OCI-LY1 (cell line): ENCODE measurements at regions not wholly inside any gene's neighbourhood (a gene's known extent, or its start where the extent isn't known, plus 50 kb on each side); places are given as distances from the start of the nearest gene placed in this dataset.
A peak's percentile ranks its signal among the peaks of the same experiment; 100 is the strongest.

ENCODE experiments used
- H2AFZ ChIP-seq: fragments of 200-600 bp; sonication (generic), shearing (Covaris generic); 2 replicates; pipeline ENCODE4 v1.6.0; 2014; ENCODE audit warnings: antibody characterized with exemption, mild to moderate bottlenecking, low read length
- H3F3A ChIP-seq: fragments of 200-600 bp; sonication (generic), shearing (Covaris generic); 2 replicates; pipeline ENCODE4 v1.6.0; 2014; ENCODE audit warnings: mild to moderate bottlenecking, antibody characterized with exemption, low read length, moderate library complexity; ENCODE audit not compliant: insufficient read depth
- H3K27ac ChIP-seq: fragments of 200-600 bp; sonication (generic); 2 replicates; pipeline ENCODE4 v1.5.1; 2014; ENCODE audit warnings: low read length, mixed run types, mild to moderate bottlenecking, low read depth; ENCODE audit not compliant: poor library complexity, severe bottlenecking
- H3K27me3 ChIP-seq: fragments of 200-600 bp; sonication (generic); 2 replicates; pipeline ENCODE4 v1.6.0; 2014; ENCODE audit warnings: antibody characterized with exemption, mild to moderate bottlenecking, low read length, moderate library complexity; ENCODE audit not compliant: insufficient read depth
- H3K36me3 ChIP-seq: fragments of 200-600 bp; sonication (generic); 2 replicates; pipeline ENCODE4 v1.6.1; 2014; ENCODE audit warnings: mild to moderate bottlenecking, antibody characterized with exemption, low read length, moderate library complexity, mixed read lengths; ENCODE audit not compliant: insufficient read depth
- H3K4me1 ChIP-seq: fragments of 200-600 bp; sonication (generic); 2 replicates; pipeline ENCODE4 v1.5.1; 2014; ENCODE audit warnings: mild to moderate bottlenecking, low read length, moderate library complexity; ENCODE audit not compliant: insufficient read depth, severe bottlenecking
- H3K4me2 ChIP-seq: fragments of 200-600 bp; sonication (generic), shearing (Covaris generic); 2 replicates; pipeline ENCODE4 v1.6.1; 2014; ENCODE audit warnings: low read length
- H3K4me3 ChIP-seq: fragments of 200-600 bp; sonication (generic); 2 replicates; pipeline ENCODE4 v1.5.1; 2014; ENCODE audit warnings: low read length, low read depth, mild to moderate bottlenecking, mixed read lengths; ENCODE audit not compliant: poor library complexity, severe bottlenecking
- H3K79me2 ChIP-seq: fragments of 200-600 bp; shearing (Covaris generic); 2 replicates; pipeline ENCODE4 v1.6.1; 2016; ENCODE audit warnings: mixed run types, low read length, mixed read lengths; ENCODE audit not compliant: insufficient read depth
- H3K9ac ChIP-seq: fragments of 200-600 bp; sonication (generic), shearing (Covaris generic); 2 replicates; pipeline ENCODE4 v1.6.1; 2014; ENCODE audit warnings: mild to moderate bottlenecking, low read length, mixed read lengths
- H3K9me2 ChIP-seq: fragments of 200-600 bp; sonication (generic), shearing (Covaris generic); 2 replicates; pipeline ENCODE4 v1.6.1; 2014; ENCODE audit warnings: low read depth, mild to moderate bottlenecking, low read length, mixed read lengths
- H3K9me3 ChIP-seq: fragments of 200-600 bp; shearing (Covaris generic); 2 replicates; pipeline ENCODE4 v1.6.1; 2014; ENCODE audit warnings: low read length, mixed read lengths
- H4K20me1 ChIP-seq: fragments of 200-600 bp; sonication (generic), shearing (Covaris generic); 2 replicates; pipeline ENCODE4 v1.6.0; 2016; ENCODE audit warnings: mild to moderate bottlenecking, low read length; ENCODE audit not compliant: insufficient read depth
- CTCF ChIP-seq: fragments of 200-600 bp; sonication (generic), shearing (Covaris generic); IDR thresholded peaks from 2 replicates; pipeline ENCODE4 v1.5.1; 2017; ENCODE audit warnings: mild to moderate bottlenecking, antibody characterized with exemption, low read length, moderate library complexity, mixed read lengths
- EZH2 ChIP-seq: fragments of 200-600 bp; sonication (generic), shearing (Covaris generic); IDR thresholded peaks from 2 replicates; pipeline ENCODE4 v1.8.0; 2017; ENCODE audit warnings: borderline replicate concordance, mixed run types, mild to moderate bottlenecking, antibody characterized with exemption, low read length, moderate library complexity, mixed read lengths

- Histone ChIP-seq H3K4me2 (no peak overlapping the region), H3K4me3 (no peak overlapping the region), H4K20me1 (no peaks in the 10 kb centered on the region)
Measured at GRCh38 chr19:28244966-28245365, 968.0 kb downstream of the UQCRFS1 start.

GRCh38 chr19:28242317-28242927 lies 970.5 kb downstream of the UQCRFS1 start:
- H3K9ac ChIP-seq, result no peak overlapping the region
- no peaks in the 10 kb centered on the region for H3K27me3 ChIP-seq
- no peak overlapping the region for H3K4me2 ChIP-seq
- no peaks in the 10 kb centered on the region for H4K20me1 ChIP-seq
- H3K4me1 ChIP-seq, result no peaks in the 10 kb centered on the region
- no peak overlapping the region for H3K27ac ChIP-seq
- no peaks in the 10 kb centered on the region for H3K36me3 ChIP-seq
- H3F3A ChIP-seq, result no peaks in the 10 kb centered on the region
- H3K79me2 ChIP-seq, result no peaks in the 10 kb centered on the region
- no peaks in the 10 kb centered on the region for H3K9me3 ChIP-seq
- no peak overlapping the region for H3K4me3 ChIP-seq
- H2AFZ ChIP-seq, result no peak overlapping the region
- no peak for TF ChIP-seq EZH2
- TF ChIP-seq CTCF, result peak; percentile 69
- no peaks in the 10 kb centered on the region for H3K9me2 ChIP-seq

More at GRCh38 chr19:28244966-28245365, 968.0 kb downstream of the UQCRFS1 start:
- Histone ChIP-seq H3K27me3 (no peaks in the 10 kb centered on the region), H3K27ac (no peak overlapping the region), H3F3A (no peaks in the 10 kb centered on the region), H3K4me1 (no peaks in the 10 kb centered on the region), H3K36me3 (no peaks in the 10 kb centered on the region), H2AFZ (no peak overlapping the region), H3K9me2 (no peaks in the 10 kb centered on the region), H3K79me2 (no peaks in the 10 kb centered on the region), H3K9me3 (no peaks in the 10 kb centered on the region), H3K9ac (no peak overlapping the region)
- TF ChIP-seq CTCF (no peak), EZH2 (no peak)

GRCh38 chr19:28239270-28239669 lies 973.7 kb downstream of the UQCRFS1 start:
- peak; percentile 70 for TF ChIP-seq CTCF
- no peak for TF ChIP-seq EZH2
- Histone ChIP-seq H3K9ac (no peak overlapping the region), H3K9me3 (no peaks in the 10 kb centered on the region), H3K4me3 (no peak overlapping the region), H3K9me2 (no peaks in the 10 kb centered on the region), H3K79me2 (no peaks in the 10 kb centered on the region), H2AFZ (no peak overlapping the region), H3K4me2 (no peak overlapping the region), H3K36me3 (no peaks in the 10 kb centered on the region), H3K4me1 (no peaks in the 10 kb centered on the region), H4K20me1 (no peaks in the 10 kb centered on the region), H3F3A (no peaks in the 10 kb centered on the region), H3K27me3 (no peaks in the 10 kb centered on the region), H3K27ac (no peak overlapping the region)
